ENCODE measurements at regions not wholly inside any gene's neighbourhood (a gene's known extent, or its start where the extent isn't known, plus 50 kb on each side); places are given as distances from the start of the nearest gene placed in this dataset.

- no peak for DNase-seq
These were observed 358.5 kb upstream of the RGMB start for GRCh38 chr5:98414938-98415337.

DNA sequence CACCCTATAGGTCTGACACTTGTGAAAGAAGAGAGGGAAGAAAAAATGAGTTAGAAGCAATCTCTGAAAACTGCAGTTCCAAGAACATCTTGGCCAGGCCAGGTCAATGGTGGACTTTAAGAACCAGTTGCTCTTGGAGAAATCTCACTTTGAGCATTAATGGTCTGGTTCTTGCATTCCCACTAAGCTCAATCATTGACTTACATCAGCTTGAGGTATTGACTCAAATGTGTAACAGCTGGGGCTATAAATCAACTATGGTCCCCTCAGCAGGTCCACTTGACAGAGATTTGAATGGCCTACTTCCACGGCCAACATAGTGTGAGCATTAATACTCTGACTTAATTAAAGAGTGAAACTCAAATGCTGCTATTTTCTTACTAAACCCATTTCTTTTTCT is 357.8 kb upstream of the RGMB start:
- no peak for DNase-seq

GRCh38 chr5:98416541-98416940 is 356.9 kb upstream of the RGMB start:
- no peak for DNase-seq

DNA sequence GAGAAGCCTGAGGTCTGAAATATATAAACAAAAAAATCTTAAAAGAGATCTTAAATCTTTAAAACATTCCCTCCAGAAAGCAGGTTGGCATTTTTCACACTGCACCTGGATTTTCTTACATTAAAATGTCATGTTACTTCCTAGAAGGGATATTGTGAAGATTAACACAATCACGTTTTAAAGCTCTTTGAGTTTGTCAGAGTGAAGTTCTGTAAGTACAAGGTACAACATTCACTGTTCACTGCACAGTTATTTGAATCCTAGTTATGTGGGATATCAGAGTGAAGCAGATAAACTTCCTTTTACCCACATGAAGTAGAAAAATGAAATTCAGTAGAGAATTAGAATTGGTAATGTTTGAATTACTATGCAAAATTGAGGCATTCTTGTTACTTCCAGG is 353.6 kb upstream of the RGMB start:
- DNase-seq, result no peak

- no peak for DNase-seq
These were observed 348.6 kb upstream of the RGMB start for GRCh38 chr5:98424681-98425450.

- no peak for DNase-seq
These were observed 347.8 kb upstream of the RGMB start for GRCh38 chr5:98425640-98426039.

DNA sequence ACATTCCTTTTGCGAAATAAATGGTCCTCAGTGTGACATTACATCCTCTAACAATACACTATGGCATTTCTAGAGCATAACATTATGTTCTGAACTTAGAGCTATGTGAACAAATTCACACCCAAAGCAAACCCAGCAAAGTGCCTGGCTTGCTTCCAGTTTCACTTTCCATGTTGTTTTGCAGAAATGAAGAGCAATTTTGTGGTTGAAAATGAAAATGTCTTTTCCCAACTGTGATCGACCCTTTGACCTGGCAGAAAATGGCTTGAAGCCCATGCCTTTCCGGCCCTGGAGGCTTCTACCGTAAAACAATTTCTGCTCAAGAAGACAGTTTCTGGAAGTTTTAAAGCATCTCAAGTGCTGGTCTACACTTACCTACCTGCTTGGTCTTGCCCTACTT is 344.7 kb upstream of the RGMB start:
- DNase-seq, result no peak

GRCh38 chr5:98432378-98432777 is 341.1 kb upstream of the RGMB start:
- DNase-seq, result no peak

GRCh38 chr5:98433022-98433421 is 340.4 kb upstream of the RGMB start:
- no peak for DNase-seq

GRCh38 chr5:98433673-98434072 is 339.8 kb upstream of the RGMB start:
- DNase-seq, result no peak

GRCh38 chr5:98436667-98437066 is 336.8 kb upstream of the RGMB start:
- no peak for DNase-seq

GRCh38 chr5:98442448-98442847 is 331.0 kb upstream of the RGMB start:
- DNase-seq, result no peak

GRCh38 chr5:98443881-98444280 is 329.6 kb upstream of the RGMB start:
- DNase-seq, result no peak

DNA sequence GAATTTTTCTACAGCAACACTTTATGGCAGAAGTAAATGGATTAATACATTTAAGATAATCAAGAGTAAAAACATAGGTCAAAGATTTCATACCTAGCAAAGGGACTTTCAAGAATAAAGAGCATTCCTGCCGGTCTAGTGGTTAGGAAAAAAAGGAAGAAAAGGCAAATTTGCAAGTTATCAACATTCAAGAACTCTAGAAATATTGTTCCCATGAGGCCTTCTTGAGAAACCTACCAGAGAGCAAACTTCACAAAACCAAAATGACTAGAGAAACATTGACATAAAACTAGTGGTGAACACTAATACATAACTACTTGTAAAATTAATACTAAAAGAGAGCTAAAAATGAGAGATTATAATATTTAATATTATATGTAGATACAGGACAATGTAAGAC is 320.2 kb upstream of the RGMB start:
- no peak for DNase-seq

GRCh38 chr5:98454407-98454806 is 319.1 kb upstream of the RGMB start:
- DNase-seq, result no peak

GRCh38 chr5:98454904-98455303 is 318.6 kb upstream of the RGMB start:
- DNase-seq, result no peak

GRCh38 chr5:98455665-98456064 is 317.8 kb upstream of the RGMB start:
- DNase-seq, result no peak

GRCh38 chr5:98458004-98458403 is 315.5 kb upstream of the RGMB start:
- no peak for DNase-seq

- no peak for DNase-seq
These were observed 314.7 kb upstream of the RGMB start for GRCh38 chr5:98458726-98459125.

GRCh38 chr5:98460536-98460935 is 312.9 kb upstream of the RGMB start:
- no peak for DNase-seq

DNA sequence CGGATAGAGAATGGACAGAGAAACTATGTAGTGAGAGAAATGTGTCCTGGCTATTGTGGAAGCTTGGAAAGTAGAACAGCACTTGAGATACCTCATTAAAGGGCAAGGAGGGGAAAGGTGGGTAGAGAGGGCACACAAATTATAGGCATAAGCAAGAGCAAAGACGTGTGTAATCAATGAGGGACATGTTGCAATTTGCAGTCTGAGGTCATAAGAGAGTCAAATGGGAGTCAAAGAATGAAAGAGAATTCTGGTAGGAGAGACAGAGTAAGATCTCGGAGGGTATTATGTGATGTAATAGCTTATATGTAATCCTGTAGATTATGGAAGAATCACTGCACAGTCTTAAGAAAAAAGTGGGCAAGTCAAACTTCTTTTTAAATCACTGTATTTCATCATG is 312.0 kb upstream of the RGMB start:
- no peak for DNase-seq

GRCh38 chr5:98463222-98463621 is 310.2 kb upstream of the RGMB start:
- no peak for DNase-seq

DNA sequence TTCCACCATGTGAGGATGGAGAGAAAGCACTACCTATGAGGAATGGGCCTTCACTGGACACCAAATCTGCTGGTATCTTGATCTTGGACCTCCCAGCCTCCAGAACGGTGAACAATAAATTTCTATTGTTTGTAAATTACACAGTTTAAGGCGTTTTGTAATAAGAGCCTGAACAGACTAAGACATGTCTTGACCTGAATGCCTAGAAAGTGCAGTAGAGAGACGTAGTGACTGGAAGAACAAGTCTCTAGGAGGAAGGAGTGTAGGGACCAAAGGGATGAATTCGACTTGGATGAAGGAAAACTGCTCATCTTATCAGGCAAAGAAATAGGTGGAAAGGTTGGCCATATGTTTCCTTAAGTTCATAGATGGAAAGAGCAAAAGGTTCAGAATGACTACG is 309.8 kb upstream of the RGMB start:
- DNase-seq, result no peak

DNA sequence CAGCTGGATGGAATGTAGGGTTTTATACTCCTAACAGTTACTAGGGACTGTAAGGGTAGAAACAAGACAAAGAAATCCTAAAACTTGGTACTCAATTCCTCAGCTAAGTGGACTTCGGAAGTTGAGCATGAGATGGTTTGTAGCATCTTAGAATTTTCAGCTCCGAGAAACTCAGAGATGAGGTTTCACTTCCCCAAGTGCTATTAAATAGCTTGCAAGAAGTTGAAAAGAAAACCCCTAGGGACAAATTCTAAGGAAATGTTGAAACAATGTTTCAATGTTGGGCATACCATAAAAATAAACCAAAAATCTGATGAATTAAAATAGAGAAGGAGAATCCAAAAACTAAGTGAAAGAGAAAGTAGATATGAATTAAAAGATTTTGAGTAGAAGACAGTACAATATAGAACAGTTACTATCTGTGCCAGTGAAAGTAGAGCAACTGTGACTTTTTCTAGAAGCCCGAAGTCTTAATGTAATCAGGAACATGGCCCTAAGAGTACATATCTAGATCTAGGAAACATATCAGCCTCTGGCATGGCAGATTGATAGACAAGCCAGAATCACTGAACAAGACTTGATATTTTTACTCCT is 308.6 kb upstream of the RGMB start:
- no peak for DNase-seq
